Breast epithelium (tissue), 3 donors: ENCODE measurements at regions not wholly inside any gene's neighbourhood (a gene's known extent, or its start where the extent isn't known, plus 50 kb on each side); places are given as distances from the start of the nearest gene placed in this dataset.

ENCODE experiments used
- POLR2A ChIP-seq: fragments of 450-650 bp; IDR thresholded peaks from one replicate; pipeline ENCODE4 v1.6.1; 2016; ENCODE audit warnings: antibody characterized with exemption, mild to moderate bottlenecking, moderate library complexity
- POLR2AphosphoS5 ChIP-seq, 3 donors: sonication (generic); formaldehyde crosslinking; IDR thresholded peaks; one replicate each; pipeline ENCODE4 v1.6.1; 2017; ENCODE audit warnings: antibody characterized with exemption in 3 of 3
- TF ChIP-seq, protein P1 (sequence below), 3 donors: fragments of 450-650 bp; IDR thresholded peaks; one replicate each; pipeline ENCODE4 v1.5.1; 2016 to 2017; ENCODE audit warnings: antibody characterized with exemption in 3 of 3, mild to moderate bottlenecking in 3 of 3, moderate library complexity in 3 of 3

- TF ChIP-seq, protein P1, sequence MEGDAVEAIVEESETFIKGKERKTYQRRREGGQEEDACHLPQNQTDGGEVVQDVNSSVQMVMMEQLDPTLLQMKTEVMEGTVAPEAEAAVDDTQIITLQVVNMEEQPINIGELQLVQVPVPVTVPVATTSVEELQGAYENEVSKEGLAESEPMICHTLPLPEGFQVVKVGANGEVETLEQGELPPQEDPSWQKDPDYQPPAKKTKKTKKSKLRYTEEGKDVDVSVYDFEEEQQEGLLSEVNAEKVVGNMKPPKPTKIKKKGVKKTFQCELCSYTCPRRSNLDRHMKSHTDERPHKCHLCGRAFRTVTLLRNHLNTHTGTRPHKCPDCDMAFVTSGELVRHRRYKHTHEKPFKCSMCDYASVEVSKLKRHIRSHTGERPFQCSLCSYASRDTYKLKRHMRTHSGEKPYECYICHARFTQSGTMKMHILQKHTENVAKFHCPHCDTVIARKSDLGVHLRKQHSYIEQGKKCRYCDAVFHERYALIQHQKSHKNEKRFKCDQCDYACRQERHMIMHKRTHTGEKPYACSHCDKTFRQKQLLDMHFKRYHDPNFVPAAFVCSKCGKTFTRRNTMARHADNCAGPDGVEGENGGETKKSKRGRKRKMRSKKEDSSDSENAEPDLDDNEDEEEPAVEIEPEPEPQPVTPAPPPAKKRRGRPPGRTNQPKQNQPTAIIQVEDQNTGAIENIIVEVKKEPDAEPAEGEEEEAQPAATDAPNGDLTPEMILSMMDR (IDR thresholded peaks at IDR 0.05): no peak
- TF ChIP-seq POLR2AphosphoS5 (IDR thresholded peaks at IDR 0.05): no peak
- no peak for TF ChIP-seq POLR2A
Observed at GRCh38 chr9:20043461-20043860, 254.6 kb upstream of the SLC24A2 start.
